ENCODE measurements at regions not wholly inside any gene's neighbourhood (a gene's known extent, or its start where the extent isn't known, plus 50 kb on each side); places are given as distances from the start of the nearest gene placed in this dataset.

DNA sequence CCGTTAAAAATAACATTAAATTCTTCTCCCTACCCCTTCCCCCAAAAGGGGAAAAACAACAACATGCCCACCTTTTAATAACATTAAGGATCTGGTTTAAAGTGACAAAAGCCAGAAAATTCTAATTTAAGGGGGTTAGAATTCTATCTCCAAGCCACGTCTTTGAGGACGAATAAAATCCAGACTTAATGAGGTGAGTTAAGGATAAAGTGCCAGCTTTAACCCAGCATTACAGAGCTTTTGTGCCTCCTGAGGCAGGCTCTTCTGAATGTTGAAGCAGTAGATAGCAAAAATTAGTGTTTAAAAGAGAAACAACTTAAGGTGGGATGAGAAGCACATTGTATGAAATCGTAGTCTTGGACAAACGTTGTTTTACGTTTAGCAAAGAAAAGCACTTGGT lies 329.0 kb upstream of the MPDZ start:
- Histone ChIP-seq H4K20me1 (ENCODE audit: control insufficient read depth, insufficient read depth) (no peaks in the 10 kb centered on the region), H3K9me3 (replicated peaks; ENCODE audit: control insufficient read depth, insufficient read depth, low read length) (no peaks in the 10 kb centered on the region), H2AFZ (ENCODE audit: control insufficient read depth, low read depth, low read length) (no peak overlapping the region), H3K27ac (ENCODE audit: control insufficient read depth, insufficient read depth) (no peak overlapping the region), H3K4me1 (ENCODE audit: control insufficient read depth, insufficient read depth, low read length) (no peaks in the 10 kb centered on the region), H3K27me3 (replicated peaks in 1 of 2; ENCODE audit: control insufficient read depth in 2 of 2, insufficient read depth in 2 of 2, low read length in 1 of 2) (no peaks in the 10 kb centered on the region), H3K79me2 (ENCODE audit: control insufficient read depth, insufficient read depth, low read length) (no peaks in the 10 kb centered on the region), H3K9ac (ENCODE audit: control insufficient read depth, insufficient read depth, low read length) (no peak overlapping the region), H3K4me3 (no peak overlapping the region), H3K4me2 (ENCODE audit: control insufficient read depth, insufficient read depth) (no peak overlapping the region), H3K36me3 (ENCODE audit: control insufficient read depth in 2 of 2, insufficient read depth in 2 of 2, low read length in 1 of 2) (no peaks in the 10 kb centered on the region)
- BruUV-seq (replicated peaks): no TSS peak
- in situ Hi-C loops (cut with MboI): loop anchor here (10.0 kb wide), 1 partner anchor 64 kb away; no protein-coding TSS in a partner anchor
- CTCF ChIA-PET: interaction anchor here (1.8 kb wide), 1 partner anchor 181 kb away, joined by 4 read pairs; no protein-coding TSS in a partner anchor
- intact Hi-C loops (cut with micrococcal nuclease; ENCODE audit: unreplicated experiment): no loop called here
- SMC1A ChIA-PET (ENCODE audit: uncharacterized antibody, unreplicated experiment): interaction anchor here (0.9 kb wide), 1 partner anchor 9 kb away, joined by 3 read pairs; no protein-coding TSS in a partner anchor
- TF ChIP-seq SP1 (IDR thresholded peaks at IDR 0.05; ENCODE audit: low read depth, low read length) (no peak), IRF3 (IDR thresholded peaks at IDR 0.05) (no peak), SREBF1 (IDR thresholded peaks at IDR 0.05; ENCODE audit: low read length) (no peak), KAT2A (conservative IDR thresholded peaks at IDR 0.05; ENCODE audit: control insufficient read depth, low read depth, low read length) (no peak), NFIC (IDR thresholded peaks at IDR 0.05; ENCODE audit: low read depth, low read length) (no peak)
- 25% methylated on average over 6 of the region's 6 CpGs for WGBS (ENCODE audit: insufficient coverage, insufficient replicate concordance, low lambda C conversion rate, missing lambda C conversion rate)
- RAD21 ChIA-PET (ENCODE audit: unreplicated experiment): no interaction called here
- FAIRE-seq (no peak), DNase-seq (ENCODE audit: low read depth, low spot score) (no peak), ATAC-seq (no peak)
- POLR2A ChIA-PET: no interaction called here
